NCI-H1436 (cell line): ENCODE measurements at regions not wholly inside any gene's neighbourhood (a gene's known extent, or its start where the extent isn't known, plus 50 kb on each side); places are given as distances from the start of the nearest gene placed in this dataset.
"Not testable (repeated sequence)": the region's sequence is repeated elsewhere in the genome, so short reads cannot be mapped to it uniquely, and the experiment has no call there.

Experiments used
- DNase-seq: peaks from one replicate; lab custom pipeline; 2025; lab: John Stamatoyannopoulos, UW

- DNase-seq, result no peak
Measured at GRCh38 chr3:4222574-4223175, 80.5 kb upstream of the SETMAR start.

GRCh38 chr3:4223777-4224176 is 79.4 kb upstream of the SETMAR start:
- no peak for DNase-seq

GRCh38 chr3:4224331-4224730 is 78.8 kb upstream of the SETMAR start:
- no peak for DNase-seq

GRCh38 chr3:4225005-4225471 is 78.1 kb upstream of the SETMAR start:
- no peak for DNase-seq

GRCh38 chr3:4228295-4228694 is 74.9 kb upstream of the SETMAR start:
- no peak for DNase-seq

GRCh38 chr3:4231041-4231440 is 72.1 kb upstream of the SETMAR start:
- no peak for DNase-seq

- DNase-seq, result no peak
Measured at GRCh38 chr3:4232798-4233197, 70.4 kb upstream of the SETMAR start.

- no peak for DNase-seq
Measured at GRCh38 chr3:4233488-4233887, 69.7 kb upstream of the SETMAR start.

GRCh38 chr3:4234889-4235288 is 68.3 kb upstream of the SETMAR start:
- DNase-seq, result no peak

- DNase-seq, result no peak
Measured at GRCh38 chr3:4235690-4236089, 67.5 kb upstream of the SETMAR start.

- DNase-seq, result no peak
Measured at GRCh38 chr3:4241595-4242170, 61.5 kb upstream of the SETMAR start.

- DNase-seq, result no peak
Measured at GRCh38 chr3:4245671-4246070, 57.5 kb upstream of the SETMAR start.

- no peak for DNase-seq
Measured at GRCh38 chr3:4247391-4247790, 55.8 kb upstream of the SETMAR start.

GRCh38 chr3:4250064-4250463 is 53.1 kb upstream of the SETMAR start:
- DNase-seq, result no peak

GRCh38 chr3:4251412-4251811 is 51.8 kb upstream of the SETMAR start:
- DNase-seq, result no peak

- not testable (repeated sequence) for DNase-seq
Measured at GRCh38 chr3:4253072-4253832, 49.9 kb upstream of the SETMAR start.
